GM21528 (cell line): ENCODE measurements at regions not wholly inside any gene's neighbourhood (a gene's known extent, or its start where the extent isn't known, plus 50 kb on each side); places are given as distances from the start of the nearest gene placed in this dataset.
"Not testable (repeated sequence)": the region's sequence is repeated elsewhere in the genome, so short reads cannot be mapped to it uniquely, and the experiment has no call there.

ENCODE experiments used
- ATAC-seq: cut with Tn5 transposase; IDR thresholded peaks from one replicate; pipeline ENCODE4 v1.9.1; 2021; ENCODE audit warnings: mild to moderate bottlenecking, moderate library complexity; ENCODE audit not compliant: unreplicated experiment, low FRiP score

DNA sequence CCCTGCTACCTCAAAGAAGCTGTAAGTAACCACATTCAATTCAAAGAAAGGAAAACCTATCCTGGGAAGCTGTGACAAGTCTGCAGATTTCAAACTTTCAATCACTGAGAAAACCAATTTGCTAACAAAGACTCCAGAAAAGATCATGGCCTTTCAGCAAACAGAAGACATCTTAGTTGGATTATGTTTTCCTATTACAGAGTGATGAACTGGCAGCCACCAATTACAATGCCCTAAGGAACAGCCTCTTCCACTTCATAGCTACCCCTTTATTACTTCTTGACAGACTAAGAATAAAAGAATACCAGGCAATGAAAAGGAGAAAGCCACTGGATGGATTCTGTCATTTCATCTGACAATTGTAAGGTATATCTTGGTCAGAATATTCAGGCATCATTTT lies 128.2 kb upstream of the RASEF start:
- no peak for ATAC-seq

DNA sequence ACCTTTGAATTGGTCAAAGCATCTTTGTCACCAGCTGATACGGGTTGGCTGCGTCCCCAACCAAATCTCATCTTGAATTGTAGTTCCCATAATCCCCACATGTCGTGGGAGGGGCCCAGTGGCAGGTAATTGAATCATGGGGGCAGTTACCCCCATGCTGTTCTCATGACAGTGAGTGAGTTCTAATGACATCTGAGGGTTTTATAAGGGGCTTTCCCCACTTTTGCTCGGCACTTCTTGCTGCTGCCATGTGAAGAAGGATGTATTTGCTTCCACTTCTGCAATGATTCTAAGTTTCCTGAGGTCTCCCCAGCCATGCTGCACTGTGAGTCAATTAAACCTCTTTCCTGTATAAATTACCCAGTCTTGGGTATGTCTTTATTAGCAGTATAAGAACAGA lies 126.1 kb upstream of the RASEF start:
- ATAC-seq: not testable (repeated sequence)

DNA sequence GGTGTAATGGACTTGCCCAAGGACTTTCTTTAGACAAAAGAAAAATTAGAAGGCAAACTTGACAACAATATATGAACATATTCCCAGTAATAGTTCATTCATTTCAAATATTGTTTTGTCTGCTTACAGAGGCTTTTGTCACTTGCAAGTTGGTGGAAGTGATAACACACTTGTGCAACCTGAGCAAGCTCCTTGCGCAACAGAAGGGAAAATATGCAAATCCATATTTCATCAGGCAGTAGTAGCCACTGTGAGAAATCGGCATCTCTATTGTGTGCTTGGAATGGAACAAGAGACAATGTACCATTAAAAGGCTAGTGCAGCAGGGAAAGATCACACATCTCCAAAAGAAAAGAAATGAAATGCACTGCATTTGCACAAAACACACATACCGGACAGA lies 125.3 kb upstream of the RASEF start:
- no peak for ATAC-seq

DNA sequence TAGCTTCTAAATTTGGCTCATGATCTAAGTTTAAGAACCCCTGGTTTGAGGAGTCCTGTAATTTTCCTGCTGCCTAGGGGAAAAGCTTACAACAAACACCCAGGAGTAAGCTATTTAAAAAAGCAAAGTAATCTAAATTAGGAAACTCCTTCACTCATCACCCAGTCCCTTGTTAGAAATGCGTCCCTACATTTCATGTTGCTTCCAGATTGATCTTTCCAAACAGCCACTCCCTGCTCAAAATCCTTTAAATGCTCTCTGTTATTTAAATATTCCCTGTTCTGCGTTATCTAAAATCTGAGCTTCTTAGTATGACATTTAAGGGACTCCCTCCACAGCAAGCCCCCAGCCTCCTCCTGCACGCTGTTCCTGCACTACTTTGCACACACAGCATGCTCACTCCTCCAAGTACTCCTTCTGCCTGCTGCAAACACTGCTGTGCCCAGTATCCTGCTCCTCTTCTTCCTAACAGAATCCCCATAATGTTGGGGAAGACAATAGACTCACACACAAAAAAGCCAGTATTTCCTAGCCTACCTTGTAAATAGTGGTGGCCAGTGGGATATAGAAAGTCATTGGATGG lies 123.3 kb upstream of the RASEF start:
- ATAC-seq: no peak

DNA sequence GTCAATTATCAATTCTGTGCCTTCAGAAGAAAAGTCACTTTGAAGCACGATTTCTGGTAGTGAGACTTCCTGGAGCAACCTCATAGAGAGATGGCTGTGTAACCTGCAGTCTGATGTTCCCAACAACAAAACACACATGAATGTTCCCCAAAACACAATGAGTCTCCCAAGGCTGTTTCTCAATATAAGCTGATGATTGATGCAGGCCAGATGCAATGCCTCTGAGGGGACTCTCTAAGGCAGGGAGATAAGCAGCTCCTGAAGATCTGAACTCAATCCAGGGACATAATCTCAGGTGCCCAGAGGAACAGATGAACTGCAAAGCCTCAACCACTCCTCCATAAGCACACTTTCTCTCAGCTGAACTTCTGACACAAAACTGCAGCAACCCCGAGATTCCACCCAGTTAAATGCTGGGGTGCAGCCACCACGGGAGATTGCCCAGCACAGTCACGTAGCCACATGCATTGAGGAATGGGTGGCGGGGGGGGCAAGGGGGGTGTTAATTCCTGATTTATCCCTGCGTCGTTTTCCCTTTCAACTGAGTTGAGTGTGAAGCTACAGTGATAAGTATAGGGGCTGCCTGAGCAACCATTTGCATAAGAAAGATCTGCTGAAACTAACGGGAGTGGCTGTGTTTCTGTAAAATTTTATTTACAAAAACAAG lies 122.7 kb upstream of the RASEF start:
- no peak for ATAC-seq

- ATAC-seq: no peak
Measured at GRCh38 chr9:83183621-83184020, 120.7 kb upstream of the RASEF start.

GRCh38 chr9:83182071-83182470 lies 119.1 kb upstream of the RASEF start:
- ATAC-seq: no peak

- ATAC-seq: no peak
Measured at GRCh38 chr9:83178717-83179116, 115.8 kb upstream of the RASEF start.

DNA sequence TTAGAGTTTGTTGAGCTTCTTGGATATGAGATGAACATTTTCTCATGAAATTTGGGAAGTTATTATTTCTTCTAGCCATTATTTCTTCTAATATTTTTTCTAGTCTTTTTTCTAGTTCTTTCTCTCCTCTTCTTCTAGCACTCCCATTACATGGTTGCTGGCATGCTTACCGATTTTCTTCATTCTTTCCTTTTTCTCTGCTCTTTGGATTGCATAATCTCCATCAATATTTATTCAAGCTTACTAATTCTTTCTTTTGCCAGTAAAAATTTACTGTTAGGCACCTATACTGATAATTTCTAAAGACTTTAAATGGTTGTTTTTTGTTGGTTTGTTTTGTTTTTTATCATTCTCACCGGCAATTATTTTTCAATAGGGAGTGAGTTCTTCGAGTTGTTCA lies 114.8 kb upstream of the RASEF start:
- no peak for ATAC-seq

- ATAC-seq: no peak
Measured at GRCh38 chr9:83167126-83167525, 104.2 kb upstream of the RASEF start.

DNA sequence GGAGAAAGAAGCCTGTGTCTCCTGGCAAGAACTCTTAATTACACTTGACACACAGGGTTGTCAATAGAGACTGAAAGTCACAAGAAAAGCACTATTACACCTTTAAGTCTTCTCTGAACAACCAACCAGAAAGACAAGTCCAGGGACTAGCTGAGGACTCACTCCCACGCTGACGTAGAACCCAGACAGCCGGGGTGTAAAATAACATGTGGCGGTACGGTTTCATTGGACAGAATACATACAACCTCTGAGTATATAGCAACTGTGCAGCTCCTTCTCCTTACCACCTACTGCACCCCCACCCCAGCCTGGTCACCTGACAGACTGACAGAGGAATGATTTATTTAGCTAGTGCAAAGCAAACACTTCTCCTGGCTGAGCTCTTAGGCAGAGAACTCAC lies 103.4 kb upstream of the RASEF start:
- no peak for ATAC-seq

DNA sequence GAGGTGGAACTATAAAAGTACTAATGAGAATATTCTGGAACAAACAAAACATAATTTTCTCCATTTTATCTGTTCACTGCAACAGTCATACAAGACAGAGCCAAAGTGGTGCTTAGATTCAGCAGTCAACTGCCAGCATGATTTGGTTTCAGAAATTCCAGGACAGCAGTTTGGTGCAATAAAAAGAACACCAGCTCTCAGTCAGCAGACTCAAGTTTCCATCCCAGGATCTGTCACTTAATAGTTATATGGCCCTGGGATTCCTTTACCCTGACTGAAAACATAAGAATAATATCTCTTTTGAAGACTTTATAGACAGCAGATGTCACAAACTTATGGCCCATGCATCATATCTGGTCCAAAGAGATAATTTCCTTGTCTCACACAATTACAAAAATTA lies 92.8 kb upstream of the RASEF start:
- ATAC-seq: no peak

GRCh38 chr9:83154821-83155220 lies 91.9 kb upstream of the RASEF start:
- ATAC-seq: no peak

DNA sequence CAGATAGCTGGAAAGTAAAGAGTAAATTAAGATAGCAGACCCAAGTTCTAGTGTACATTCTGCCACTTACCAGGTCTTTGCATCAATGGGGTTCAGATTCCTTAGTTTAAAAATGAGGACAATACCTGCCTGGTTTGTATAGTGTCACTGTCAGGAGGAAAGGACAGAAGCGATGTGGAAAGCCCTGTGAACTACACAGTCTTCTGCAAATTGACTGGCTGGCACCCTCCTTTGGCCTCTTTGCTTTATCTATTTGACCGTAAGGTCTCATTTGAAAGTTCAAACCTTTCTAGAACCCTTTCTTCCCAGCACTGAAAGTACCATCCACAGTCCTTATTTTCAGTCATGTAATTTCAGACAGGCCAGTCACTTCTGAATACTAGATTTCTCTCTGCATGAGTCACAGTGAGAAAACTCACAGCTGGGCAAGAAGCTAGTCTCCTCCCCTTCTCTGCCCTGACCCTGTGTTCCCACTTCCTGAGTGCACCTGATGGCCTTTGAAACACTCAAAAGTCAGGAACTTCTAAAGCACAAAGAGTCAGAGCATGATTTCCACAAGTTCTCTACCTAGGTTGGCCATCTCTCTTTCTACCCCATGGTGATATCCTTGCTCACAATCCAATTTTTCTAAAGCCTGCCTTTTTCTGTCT lies 91.3 kb upstream of the RASEF start:
- ATAC-seq: peak; percentile 96

GRCh38 chr9:83153030-83153429 lies 90.1 kb upstream of the RASEF start:
- no peak for ATAC-seq

DNA sequence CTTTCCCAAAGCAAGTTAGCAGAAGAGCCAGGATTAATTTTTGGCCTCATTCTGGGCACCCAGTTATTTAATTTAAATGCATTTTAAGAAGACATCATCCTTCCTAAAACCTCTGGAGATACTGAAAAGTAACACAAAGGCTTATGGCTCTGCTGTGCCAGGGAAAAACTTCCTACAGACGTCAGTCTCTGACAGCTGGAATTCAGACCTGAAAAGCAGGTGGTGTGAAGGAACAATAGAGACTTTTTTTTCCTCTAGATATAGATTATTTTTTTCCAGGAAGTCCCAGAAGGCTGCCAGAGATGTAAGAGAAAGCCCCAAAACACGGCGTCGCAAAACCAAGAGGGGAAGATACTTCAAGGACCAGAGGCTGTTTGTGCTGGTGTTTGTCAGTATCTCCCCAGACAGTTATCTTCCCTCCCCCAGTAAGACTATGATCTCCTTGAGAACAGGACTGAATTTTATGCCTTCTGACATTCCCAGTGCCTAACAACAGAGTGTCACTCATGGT lies 88.7 kb upstream of the RASEF start:
- ATAC-seq: no peak

GRCh38 chr9:83147315-83148149 lies 84.6 kb upstream of the RASEF start:
- ATAC-seq: no peak

- no peak for ATAC-seq
Measured at GRCh38 chr9:83146325-83146724, 83.4 kb upstream of the RASEF start.

- no peak for ATAC-seq
Measured at GRCh38 chr9:83144492-83144891, 81.5 kb upstream of the RASEF start.

DNA sequence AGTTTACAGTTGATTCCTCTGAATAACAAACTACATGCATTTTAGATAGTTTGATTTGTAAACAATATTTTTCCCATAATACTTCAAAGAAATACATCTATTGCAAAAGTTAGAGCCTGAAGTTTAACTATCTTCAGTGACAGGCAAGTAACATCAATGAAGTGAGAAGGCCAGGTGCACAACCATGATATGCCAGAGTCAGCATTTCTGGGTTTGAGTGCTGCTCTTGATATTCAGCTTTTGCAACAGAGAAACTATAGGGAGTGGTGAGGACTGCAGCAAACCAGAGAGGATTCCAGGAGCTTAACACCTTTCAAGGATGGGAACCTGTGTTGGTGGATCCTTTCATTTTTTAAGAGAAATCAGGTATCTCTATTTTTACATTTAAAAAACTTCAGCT lies 79.4 kb upstream of the RASEF start:
- no peak for ATAC-seq

GRCh38 chr9:83141887-83142286 lies 78.9 kb upstream of the RASEF start:
- no peak for ATAC-seq
